Fibroblast of mammary gland (primary cell): ENCODE measurements at regions not wholly inside any gene's neighbourhood (a gene's known extent, or its start where the extent isn't known, plus 50 kb on each side); places are given as distances from the start of the nearest gene placed in this dataset.

Experiments
- DNase-seq: peaks from one replicate; pipeline ENCODE4 v3.0.0-alpha.2; 2010; ENCODE audit warnings: low read depth
- H3K4me3 ChIP-seq: 2 replicates; pipeline ENCODE4 v1.5.1; 2011; ENCODE audit warnings: low read depth, mild to moderate bottlenecking, low read length, moderate library complexity; ENCODE audit not compliant: control insufficient read depth
- CTCF ChIP-seq: conservative IDR thresholded peaks from 2 replicates; pipeline ENCODE4 v1.5.1; 2011; ENCODE audit warnings: low read depth, low read length, inconsistent platforms; ENCODE audit not compliant: control insufficient read depth, insufficient read depth

GRCh38 chr6:148136586-148136985, 206.1 kb upstream of the SASH1 start:
- no peak for DNase-seq
- no peak overlapping the region for H3K4me3 ChIP-seq
- no peak for TF ChIP-seq CTCF

- DNase-seq = no peak
- no peak overlapping the region for H3K4me3 ChIP-seq
- TF ChIP-seq CTCF = no peak
Observed at GRCh38 chr6:148137652-148138051, 205.0 kb upstream of the SASH1 start.

GRCh38 chr6:148138573-148138972, 204.1 kb upstream of the SASH1 start:
- no peak for TF ChIP-seq CTCF
- DNase-seq = no peak
- H3K4me3 ChIP-seq = no peak overlapping the region

- no peak for TF ChIP-seq CTCF
- no peak overlapping the region for H3K4me3 ChIP-seq
- DNase-seq = peak; percentile 9
Observed at GRCh38 chr6:148140772-148141557, 201.7 kb upstream of the SASH1 start.

- no peak for DNase-seq
- no peak for TF ChIP-seq CTCF
- no peak overlapping the region for H3K4me3 ChIP-seq
Observed at GRCh38 chr6:148142821-148143220, 199.8 kb upstream of the SASH1 start.

GRCh38 chr6:148143771-148144170, 198.9 kb upstream of the SASH1 start:
- no peak for DNase-seq
- no peak for TF ChIP-seq CTCF
- H3K4me3 ChIP-seq = no peak overlapping the region
